ENCODE measurements at regions not wholly inside any gene's neighbourhood (a gene's known extent, or its start where the extent isn't known, plus 50 kb on each side); places are given as distances from the start of the nearest gene placed in this dataset.

GRCh38 chr6:164812706-164813105 is 496.7 kb downstream of the C6orf118 start:
- Histone ChIP-seq H3K27me3 (replicated peaks; ENCODE audit: insufficient read depth) (no peaks in the 10 kb centered on the region), H3K27ac (no peak overlapping the region), H3K36me3 (no peaks in the 10 kb centered on the region), H3K4me3 (no peak overlapping the region), H3K9me3 (no peaks in the 10 kb centered on the region), H3K4me1 (replicated peaks) (no peaks in the 10 kb centered on the region)
- no peak for DNase-seq (ENCODE audit: low spot score)
- no peak for TF ChIP-seq POLR2AphosphoS5 (IDR thresholded peaks at IDR 0.05)
- TF ChIP-seq CTCF (IDR thresholded peaks at IDR 0.05), result no peak
- no peak for TF ChIP-seq POLR2A (IDR thresholded peaks at IDR 0.05)
- intact Hi-C loops (cut with DNase I), result no loop called here

GRCh38 chr6:164807125-164807524 is 502.3 kb downstream of the C6orf118 start:
- Histone ChIP-seq H3K27me3 (replicated peaks; ENCODE audit: insufficient read depth) (no peaks in the 10 kb centered on the region), H3K27ac (no peak overlapping the region), H3K4me3 (no peak overlapping the region), H3K9me3 (no peaks in the 10 kb centered on the region), H3K36me3 (no peaks in the 10 kb centered on the region), H3K4me1 (replicated peaks) (no peaks in the 10 kb centered on the region)
- TF ChIP-seq CTCF (IDR thresholded peaks at IDR 0.05) (no peak), POLR2AphosphoS5 (IDR thresholded peaks at IDR 0.05) (no peak), POLR2A (IDR thresholded peaks at IDR 0.05) (no peak)
- DNase-seq (ENCODE audit: low spot score), result no peak
- intact Hi-C loops (cut with DNase I), result no loop called here
- WGBS, result 69% methylated on average over 2 of the region's 2 CpGs

- TF ChIP-seq POLR2A (IDR thresholded peaks at IDR 0.05) (no peak), CTCF (IDR thresholded peaks at IDR 0.05) (no peak), POLR2AphosphoS5 (IDR thresholded peaks at IDR 0.05) (no peak)
- Histone ChIP-seq H3K4me3 (no peak overlapping the region), H3K9me3 (no peaks in the 10 kb centered on the region), H3K27ac (no peak overlapping the region), H3K36me3 (no peaks in the 10 kb centered on the region), H3K27me3 (replicated peaks; ENCODE audit: insufficient read depth) (no peaks in the 10 kb centered on the region), H3K4me1 (replicated peaks) (no peaks in the 10 kb centered on the region)
- 44% methylated on average over 9 of the region's 9 CpGs for WGBS
- DNase-seq (ENCODE audit: low spot score), result no peak
- intact Hi-C loops (cut with DNase I), result no loop called here
Measured at GRCh38 chr6:164795056-164795815, 514.2 kb downstream of the C6orf118 start.

- Histone ChIP-seq H3K4me3 (no peak overlapping the region), H3K36me3 (no peaks in the 10 kb centered on the region), H3K27me3 (replicated peaks; ENCODE audit: insufficient read depth) (no peaks in the 10 kb centered on the region), H3K27ac (no peak overlapping the region), H3K9me3 (no peaks in the 10 kb centered on the region), H3K4me1 (replicated peaks) (no peaks in the 10 kb centered on the region)
- 83% methylated on average over 1 of the region's 1 CpG for WGBS
- no peak for TF ChIP-seq POLR2A (IDR thresholded peaks at IDR 0.05)
- TF ChIP-seq CTCF (IDR thresholded peaks at IDR 0.05), result no peak
- intact Hi-C loops (cut with DNase I), result no loop called here
- no peak for DNase-seq (ENCODE audit: low spot score)
Measured at GRCh38 chr6:164792666-164793065, 516.7 kb downstream of the C6orf118 start.

GRCh38 chr6:164791498-164791897 is 517.9 kb downstream of the C6orf118 start:
- DNase-seq (ENCODE audit: low spot score), result no peak
- no peaks in the 10 kb centered on the region for H3K4me1 ChIP-seq (replicated peaks)
- intact Hi-C loops (cut with DNase I), result no loop called here
- H3K27me3 ChIP-seq (replicated peaks; ENCODE audit: insufficient read depth), result no peaks in the 10 kb centered on the region
- H3K4me3 ChIP-seq, result no peak overlapping the region
- no peak overlapping the region for H3K27ac ChIP-seq
- H3K9me3 ChIP-seq, result no peaks in the 10 kb centered on the region
- H3K36me3 ChIP-seq, result no peaks in the 10 kb centered on the region
- TF ChIP-seq POLR2A (IDR thresholded peaks at IDR 0.05) (no peak), CTCF (IDR thresholded peaks at IDR 0.05) (no peak), POLR2AphosphoS5 (IDR thresholded peaks at IDR 0.05) (no peak)
